Psoas muscle (tissue), 7 donors: ENCODE measurements at regions not wholly inside any gene's neighbourhood (a gene's known extent, or its start where the extent isn't known, plus 50 kb on each side); places are given as distances from the start of the nearest gene placed in this dataset.

Experiments
- ATAC-seq, 4 donors: fragments of 200-7000 bp; cut with Tn5 transposase; one replicate each; pipeline ENCODE4 v1.9.1; 2020; ENCODE audit warnings: moderate library complexity in 3 of 4, mild to moderate bottlenecking in 2 of 4
- DNase-seq, 2 donors: peaks; one replicate each; pipeline ENCODE4 v3.0.0-alpha.2; 2020
- H3K27ac ChIP-seq: fragments of 200-600 bp; one replicate; pipeline ENCODE4 v1.8.0; 2022
- H3K27me3 ChIP-seq, 3 donors: fragments of 200-600 bp in 1 of 3; one replicate each; pipeline versions ENCODE4 v1.6.1 to v1.8.0; 2013 to 2022; ENCODE audit warnings: low read length in 2 of 3, mild to moderate bottlenecking in 2 of 3, moderate library complexity in 1 of 3; ENCODE audit not compliant: insufficient read depth in 3 of 3
- H3K36me3 ChIP-seq, 2 donors: fragments of 200-600 bp in 1 of 2; one replicate each; pipeline versions ENCODE4 v1.6.1 to v1.8.0; 2013 to 2022; ENCODE audit warnings: low read depth in 1 of 2, mild to moderate bottlenecking in 1 of 2, moderate library complexity in 1 of 2; ENCODE audit not compliant: insufficient read depth in 1 of 2
- H3K4me1 ChIP-seq: fragments of 200-600 bp; one replicate; pipeline ENCODE4 v1.8.0; 2022
- H3K4me3 ChIP-seq: fragments of 200-600 bp; one replicate; pipeline ENCODE4 v1.8.0; 2022; ENCODE audit warnings: mild to moderate bottlenecking
- H3K9me3 ChIP-seq: fragments of 200-600 bp; one replicate; pipeline ENCODE4 v1.8.0; 2022
- CTCF ChIP-seq: fragments of 200-600 bp; IDR thresholded peaks from one replicate; pipeline ENCODE4 v1.8.0; 2022; ENCODE audit warnings: antibody characterized with exemption
- WGBS, 3 donors: extraction: QIAGEN DNeasy Blood & Tissue Kit; methylation state at CpG; one replicate each; pipeline versions ENCODE4 v1.1.6 to v1.1.7; 2013; 5-methylcytosine and 5-hydroxymethylcytosine counted together
- intact Hi-C, 2 donors: fragments of 100-400 bp; cut with DNase I; formaldehyde crosslinking; loops; one replicate each; pipeline versions ENCODE4 v1.11.0 to v1.14.2; 2022
- donor health status: healthy with polysubstance abuse.
- donor health status: DM: no; HTN: no; CAD: no; lungs with moderate emphysema.
- donor health status: Bipolar disorder and iron deficiency.
- donor health status: healthy.
- donor health status: DM: yes; HTN: yes; CAD: no.
- donor health status: DM: no; HTN: no; CAD: no.
- donor health status: DM: yes; HTN: yes; CAD: no.

GRCh38 chr6:3956054-3956453, 106.9 kb downstream of the FAM50B start:
- 92 to 100% (median 97%) methylated on average over 1 of the region's 1 CpG for WGBS, 3 donors
- no peaks in the 10 kb centered on the region for H3K9me3 ChIP-seq
- ATAC-seq, result no peak
- H3K36me3 ChIP-seq, result no peaks in the 10 kb centered on the region
- no peak overlapping the region for H3K27ac ChIP-seq
- no peaks in the 10 kb centered on the region for H3K4me1 ChIP-seq
- DNase-seq, result no peak
- H3K4me3 ChIP-seq, result no peak overlapping the region
- intact Hi-C loops, result no loop called here
- no peaks in the 10 kb centered on the region for H3K27me3 ChIP-seq
- TF ChIP-seq CTCF, result no peak

- Histone ChIP-seq H3K9me3 (no peaks in the 10 kb centered on the region), H3K4me3 (no peak overlapping the region), H3K4me1 (no peaks in the 10 kb centered on the region), H3K27ac (no peak overlapping the region), H3K27me3 (no peaks in the 10 kb centered on the region), H3K36me3 (no peaks in the 10 kb centered on the region)
- TF ChIP-seq CTCF, result no peak
- WGBS, 3 donors, result 91 to 100% (median 95%) methylated on average over 1 of the region's 1 CpG
- intact Hi-C loops, result no loop called here
- DNase-seq (no peak), ATAC-seq (no peak)
Measured at GRCh38 chr6:3957321-3957720, 108.1 kb downstream of the FAM50B start.

GRCh38 chr6:3958255-3958654, 109.1 kb downstream of the FAM50B start:
- Histone ChIP-seq H3K9me3 (no peaks in the 10 kb centered on the region), H3K27ac (no peak overlapping the region), H3K4me1 (no peaks in the 10 kb centered on the region), H3K4me3 (no peak overlapping the region), H3K36me3 (no peaks in the 10 kb centered on the region), H3K27me3 (no peaks in the 10 kb centered on the region)
- DNase-seq (no peak), ATAC-seq (no peak)
- WGBS, 3 donors, result 90 to 93% (median 93%) methylated on average over 7 of the region's 7 CpGs
- no peak for TF ChIP-seq CTCF
- intact Hi-C loops, result no loop called here

GRCh38 chr6:3959385-3959784, 110.2 kb downstream of the FAM50B start:
- H3K9me3 ChIP-seq, result no peaks in the 10 kb centered on the region

More at GRCh38 chr6:3959385-3959784, 110.2 kb downstream of the FAM50B start:
- H3K36me3 ChIP-seq, result no peaks in the 10 kb centered on the region
- ATAC-seq (no peak), DNase-seq (no peak)
- no peak for TF ChIP-seq CTCF
- no peak overlapping the region for H3K27ac ChIP-seq
- no peaks in the 10 kb centered on the region for H3K27me3 ChIP-seq
- H3K4me3 ChIP-seq, result no peak overlapping the region
- 92 to 96% (median 93%) methylated on average over 8 of the region's 8 CpGs for WGBS, 3 donors
- no peaks in the 10 kb centered on the region for H3K4me1 ChIP-seq
- intact Hi-C loops, result no loop called here
